ENCODE measurements at regions not wholly inside any gene's neighbourhood (a gene's known extent, or its start where the extent isn't known, plus 50 kb on each side); places are given as distances from the start of the nearest gene placed in this dataset.

DNA sequence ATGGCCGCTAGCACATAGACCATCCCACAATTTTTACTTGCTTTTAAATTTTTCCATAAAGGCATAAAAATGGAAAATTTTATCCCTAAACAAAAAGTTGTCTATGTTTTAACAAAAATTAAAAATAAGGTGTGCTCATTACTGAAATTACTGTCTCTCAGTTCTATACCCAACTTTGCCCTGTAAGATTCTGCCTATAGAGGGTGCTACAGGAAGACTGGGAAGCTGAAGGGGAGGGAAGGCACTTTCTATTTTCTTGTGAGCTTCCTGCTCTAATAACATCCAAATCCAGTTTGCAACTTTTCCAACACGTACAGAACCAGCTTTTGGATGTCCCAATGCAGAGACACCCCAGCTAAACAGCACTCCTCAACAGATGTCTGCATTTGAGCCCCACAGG is 666.9 kb downstream of the PLCL1 start:
- TF ChIP-seq, protein P1, sequence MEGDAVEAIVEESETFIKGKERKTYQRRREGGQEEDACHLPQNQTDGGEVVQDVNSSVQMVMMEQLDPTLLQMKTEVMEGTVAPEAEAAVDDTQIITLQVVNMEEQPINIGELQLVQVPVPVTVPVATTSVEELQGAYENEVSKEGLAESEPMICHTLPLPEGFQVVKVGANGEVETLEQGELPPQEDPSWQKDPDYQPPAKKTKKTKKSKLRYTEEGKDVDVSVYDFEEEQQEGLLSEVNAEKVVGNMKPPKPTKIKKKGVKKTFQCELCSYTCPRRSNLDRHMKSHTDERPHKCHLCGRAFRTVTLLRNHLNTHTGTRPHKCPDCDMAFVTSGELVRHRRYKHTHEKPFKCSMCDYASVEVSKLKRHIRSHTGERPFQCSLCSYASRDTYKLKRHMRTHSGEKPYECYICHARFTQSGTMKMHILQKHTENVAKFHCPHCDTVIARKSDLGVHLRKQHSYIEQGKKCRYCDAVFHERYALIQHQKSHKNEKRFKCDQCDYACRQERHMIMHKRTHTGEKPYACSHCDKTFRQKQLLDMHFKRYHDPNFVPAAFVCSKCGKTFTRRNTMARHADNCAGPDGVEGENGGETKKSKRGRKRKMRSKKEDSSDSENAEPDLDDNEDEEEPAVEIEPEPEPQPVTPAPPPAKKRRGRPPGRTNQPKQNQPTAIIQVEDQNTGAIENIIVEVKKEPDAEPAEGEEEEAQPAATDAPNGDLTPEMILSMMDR (IDR thresholded peaks at IDR 0.05; ENCODE audit: insufficient read depth, low read depth, low read length, missing control alignments), result no peak
- no peak for DNase-seq (ENCODE audit: low read depth)
- no peak overlapping the region for H3K4me3 ChIP-seq (ENCODE audit: low read depth, low read length)

DNA sequence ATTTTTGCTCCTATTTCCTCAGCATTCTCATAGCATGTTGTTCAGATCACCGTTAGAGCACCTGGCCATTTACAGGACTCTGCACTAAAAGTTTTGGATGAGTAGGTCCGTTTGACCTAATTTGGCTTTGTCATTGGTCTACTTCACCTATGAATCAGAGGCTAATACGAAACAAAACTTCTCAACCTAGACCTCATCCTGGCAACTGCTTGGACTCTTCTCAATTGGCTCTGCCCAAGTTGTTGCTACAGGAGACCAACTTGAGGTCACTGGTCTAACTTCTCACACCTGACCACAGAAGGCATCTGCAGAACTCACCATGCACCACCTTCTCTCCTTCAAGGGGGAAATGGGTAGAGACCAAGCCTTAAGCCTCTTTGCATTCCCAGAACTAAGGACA is 663.7 kb downstream of the PLCL1 start:
- DNase-seq (ENCODE audit: low read depth), result no peak
- TF ChIP-seq, protein P1 (IDR thresholded peaks at IDR 0.05; ENCODE audit: insufficient read depth, low read depth, low read length, missing control alignments), result no peak
- no peak overlapping the region for H3K4me3 ChIP-seq (ENCODE audit: low read depth, low read length)

DNA sequence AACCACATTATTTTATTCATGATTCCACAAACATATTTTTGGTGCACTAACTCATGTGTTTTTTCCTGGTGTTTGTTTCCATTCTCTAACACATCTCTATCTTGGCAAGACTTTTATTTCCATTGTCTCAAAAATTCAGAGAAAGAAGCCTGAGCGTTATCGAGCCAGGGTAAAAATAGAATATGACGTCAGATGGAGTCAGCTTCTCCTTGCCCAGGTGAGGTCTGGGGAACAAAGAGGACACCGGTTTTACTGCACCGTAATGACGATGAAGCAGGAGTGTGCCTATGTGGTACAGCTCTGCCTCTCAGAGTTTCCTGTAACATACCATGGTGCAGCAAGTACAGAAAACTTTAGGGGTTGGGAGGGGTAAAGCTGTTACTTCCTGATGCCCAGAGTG is 661.6 kb downstream of the PLCL1 start:
- H3K4me3 ChIP-seq (ENCODE audit: low read depth, low read length), result no peak overlapping the region
- TF ChIP-seq, protein P1 (IDR thresholded peaks at IDR 0.05; ENCODE audit: insufficient read depth, low read depth, low read length, missing control alignments), result no peak
- DNase-seq (ENCODE audit: low read depth), result no peak

DNA sequence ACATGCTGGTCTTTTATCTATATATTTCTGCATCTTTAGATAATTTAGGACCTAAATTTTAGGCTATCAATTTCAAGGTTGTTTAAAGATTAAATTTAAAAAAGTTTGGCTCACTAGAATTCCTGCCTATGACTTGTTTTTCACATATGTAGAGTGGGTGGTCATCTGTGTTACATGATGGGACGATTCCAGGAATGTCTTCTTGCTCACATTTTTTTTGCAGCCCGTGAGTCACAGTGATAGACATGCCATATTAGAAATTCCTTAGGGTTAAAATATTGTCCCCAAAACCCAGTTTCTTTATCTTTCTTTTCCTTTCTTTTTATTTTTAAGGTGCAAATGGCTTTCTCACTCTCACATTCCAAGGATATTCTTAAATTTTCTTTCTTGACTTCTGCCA is 652.0 kb downstream of the PLCL1 start:
- H3K4me3 ChIP-seq (ENCODE audit: low read depth, low read length), result no peak overlapping the region
- DNase-seq (ENCODE audit: low read depth), result no peak
- TF ChIP-seq, protein P1 (IDR thresholded peaks at IDR 0.05; ENCODE audit: insufficient read depth, low read depth, low read length, missing control alignments), result no peak

DNA sequence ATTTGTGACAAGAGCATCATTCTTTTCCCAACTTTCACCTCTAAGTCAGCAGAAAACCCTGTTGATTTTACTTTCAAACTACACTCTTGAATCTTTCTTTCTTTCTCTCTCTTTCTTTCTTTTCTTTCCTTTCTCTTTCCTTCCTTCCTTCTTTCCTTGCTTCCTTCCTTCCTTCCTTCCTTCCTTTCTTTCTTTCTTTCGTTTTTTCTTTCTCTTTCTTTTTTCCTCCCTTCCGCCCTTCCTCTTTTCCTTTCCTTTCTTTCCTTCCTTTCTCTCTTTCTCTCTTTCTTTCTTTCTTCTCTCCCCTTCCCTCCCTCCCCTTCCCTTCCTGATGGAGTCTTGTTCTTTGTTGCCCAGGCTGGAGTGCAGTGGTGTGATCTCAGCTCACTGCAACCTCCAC is 649.5 kb downstream of the PLCL1 start:
- TF ChIP-seq, protein P1 (IDR thresholded peaks at IDR 0.05; ENCODE audit: insufficient read depth, low read depth, low read length, missing control alignments), result no peak

DNA sequence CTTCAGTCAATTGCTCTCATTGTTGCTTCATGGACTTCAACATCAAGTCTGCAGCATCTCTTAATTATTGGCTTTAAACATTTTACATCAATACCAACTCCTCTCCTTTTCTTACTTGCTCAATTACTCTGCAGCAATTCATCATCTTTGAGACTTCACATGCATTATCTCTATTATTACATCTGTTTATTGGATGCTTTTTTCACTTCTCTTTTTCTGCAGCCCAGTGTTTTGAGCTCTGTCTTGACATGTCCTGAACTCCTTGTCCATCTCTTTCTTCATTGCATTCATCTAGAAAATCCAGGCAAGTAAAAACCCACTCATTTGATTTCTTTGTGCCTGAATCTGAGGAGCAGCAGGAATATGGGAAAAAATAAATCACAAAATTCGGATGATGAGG is 647.9 kb downstream of the PLCL1 start:
- TF ChIP-seq, protein P1 (IDR thresholded peaks at IDR 0.05; ENCODE audit: insufficient read depth, low read depth, low read length, missing control alignments), result no peak
- H3K4me3 ChIP-seq (ENCODE audit: low read depth, low read length), result no peak overlapping the region
- DNase-seq (ENCODE audit: low read depth), result peak; percentile 8

More for the DNA sequence above, 649.5 kb downstream of the PLCL1 start:
- DNase-seq (ENCODE audit: low read depth), result no peak
- no peak overlapping the region for H3K4me3 ChIP-seq (ENCODE audit: low read depth, low read length)

DNA sequence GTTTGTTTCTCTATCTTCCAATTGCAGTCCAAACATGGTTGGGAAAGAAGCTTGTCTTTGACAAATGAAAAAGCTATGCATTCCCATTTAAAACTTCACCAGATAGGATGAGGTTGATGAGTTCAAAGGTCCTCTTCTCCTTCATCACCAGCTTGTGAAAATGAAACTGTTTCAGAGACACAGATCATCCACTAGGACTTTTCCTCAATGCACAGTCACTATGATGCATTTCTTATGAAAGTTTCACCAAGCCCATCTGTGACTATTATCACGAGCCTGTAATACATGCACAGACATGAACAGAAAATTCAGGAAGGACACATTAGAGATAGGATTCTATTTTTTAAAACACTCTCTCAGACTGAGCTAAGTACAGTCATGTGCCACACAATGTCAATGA is 644.4 kb downstream of the PLCL1 start:
- DNase-seq (ENCODE audit: low read depth), result no peak
- TF ChIP-seq, protein P1 (IDR thresholded peaks at IDR 0.05; ENCODE audit: insufficient read depth, low read depth, low read length, missing control alignments), result no peak
- H3K4me3 ChIP-seq (ENCODE audit: low read depth, low read length), result no peak overlapping the region

Measured in GM12865 (cell line).